Epithelial cell of proximal tubule (primary cell): ENCODE measurements at regions not wholly inside any gene's neighbourhood (a gene's known extent, or its start where the extent isn't known, plus 50 kb on each side); places are given as distances from the start of the nearest gene placed in this dataset.

Experiments used
- DNase-seq: peaks from one replicate; pipeline ENCODE4 v3.0.0-alpha.2; 2011; ENCODE audit warnings: low read depth
- H3K4me3 ChIP-seq: 2 replicates; pipeline ENCODE4 v1.5.1; 2011; ENCODE audit warnings: low read depth, mild to moderate bottlenecking, low read length
- CTCF ChIP-seq: conservative IDR thresholded peaks from 2 replicates; pipeline ENCODE4 v1.5.1; 2012; ENCODE audit warnings: low read depth, mild to moderate bottlenecking, low read length

DNA sequence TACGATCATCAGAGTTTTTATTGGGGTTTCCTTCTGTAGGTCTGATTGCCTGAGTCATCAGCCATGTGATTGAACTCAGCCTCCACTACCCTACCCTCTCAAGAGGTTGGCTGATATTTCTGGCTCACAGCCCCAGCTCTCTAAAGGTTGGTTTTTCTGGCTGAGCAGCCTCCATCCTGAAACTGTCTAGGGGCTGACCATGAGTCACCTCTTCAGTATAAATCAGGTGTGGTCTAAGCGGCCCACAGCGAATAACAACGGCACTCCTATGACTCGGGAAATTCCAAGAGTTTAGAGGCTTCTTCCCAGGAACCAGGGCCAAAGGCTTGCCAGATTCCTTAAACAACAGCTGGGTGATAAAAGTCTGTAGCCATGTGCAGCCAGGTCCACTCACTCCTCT lies 115.5 kb downstream of the SOD2 start:
- no peak for TF ChIP-seq CTCF
- peak; percentile 99 for DNase-seq
- no peak overlapping the region for H3K4me3 ChIP-seq

GRCh38 chr6:159572439-159573110 lies 120.5 kb downstream of the SOD2 start:
- TF ChIP-seq CTCF = no peak
- no peak overlapping the region for H3K4me3 ChIP-seq
- DNase-seq = no peak

DNA sequence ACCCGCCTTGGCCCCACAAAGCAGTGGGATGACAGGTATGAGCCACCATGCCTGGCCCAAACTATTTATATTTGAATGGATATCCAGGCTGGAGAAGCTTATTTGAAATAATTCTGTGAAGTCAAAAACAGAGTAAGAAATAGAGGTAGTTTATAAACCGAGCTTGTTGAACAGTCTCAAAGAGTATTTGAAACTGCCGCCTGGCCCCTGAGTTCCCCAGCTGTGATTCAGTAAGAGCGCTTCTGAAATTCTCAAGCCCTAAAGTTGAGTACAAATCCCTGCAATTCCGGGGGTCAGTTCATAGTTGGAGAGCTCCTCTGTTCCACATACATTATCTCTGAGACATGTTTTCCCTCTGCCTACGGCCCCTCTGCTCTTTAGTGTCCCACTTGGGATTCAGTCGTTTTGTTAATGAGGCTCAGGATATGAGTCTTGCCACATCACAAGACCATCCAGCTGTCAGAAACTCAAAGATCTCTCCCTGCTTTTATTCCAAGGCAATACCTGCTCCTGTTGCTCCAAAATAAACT lies 127.8 kb downstream of the SOD2 start:
- no peak overlapping the region for H3K4me3 ChIP-seq
- no peak for TF ChIP-seq CTCF
- DNase-seq = no peak

- DNase-seq = no peak
- TF ChIP-seq CTCF = no peak
- no peak overlapping the region for H3K4me3 ChIP-seq
Measured at GRCh38 chr6:159564456-159564855, 128.6 kb downstream of the SOD2 start.

DNA sequence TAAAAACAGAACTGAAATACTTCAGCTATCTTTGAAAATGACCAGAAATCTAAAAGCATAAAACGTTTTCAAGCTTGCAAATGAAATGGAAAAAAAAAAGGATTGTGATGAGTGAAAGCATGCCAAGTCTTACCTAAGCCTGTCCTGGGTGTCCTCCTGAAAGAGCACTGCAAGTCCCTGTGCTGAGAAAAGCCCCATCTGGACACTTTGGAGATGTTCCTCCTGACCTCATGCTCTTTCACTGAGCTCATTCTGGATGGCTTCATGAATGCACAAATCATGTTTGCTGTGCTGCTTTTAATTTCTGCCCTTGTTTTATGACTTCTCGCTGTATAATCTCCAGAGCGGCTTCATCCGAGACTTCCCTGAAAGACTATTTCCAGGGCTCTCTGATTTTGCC lies 136.0 kb downstream of the SOD2 start:
- no peak for TF ChIP-seq CTCF
- no peak for DNase-seq
- H3K4me3 ChIP-seq = no peak overlapping the region

GRCh38 chr6:159555082-159555875 lies 137.8 kb downstream of the SOD2 start:
- DNase-seq = no peak
- no peak overlapping the region for H3K4me3 ChIP-seq
- TF ChIP-seq CTCF = no peak
